ENCODE measurements at regions not wholly inside any gene's neighbourhood (a gene's known extent, or its start where the extent isn't known, plus 50 kb on each side); places are given as distances from the start of the nearest gene placed in this dataset.
"Not testable (repeated sequence)": the region's sequence is repeated elsewhere in the genome, so short reads cannot be mapped to it uniquely, and the experiment has no call there.

DNA sequence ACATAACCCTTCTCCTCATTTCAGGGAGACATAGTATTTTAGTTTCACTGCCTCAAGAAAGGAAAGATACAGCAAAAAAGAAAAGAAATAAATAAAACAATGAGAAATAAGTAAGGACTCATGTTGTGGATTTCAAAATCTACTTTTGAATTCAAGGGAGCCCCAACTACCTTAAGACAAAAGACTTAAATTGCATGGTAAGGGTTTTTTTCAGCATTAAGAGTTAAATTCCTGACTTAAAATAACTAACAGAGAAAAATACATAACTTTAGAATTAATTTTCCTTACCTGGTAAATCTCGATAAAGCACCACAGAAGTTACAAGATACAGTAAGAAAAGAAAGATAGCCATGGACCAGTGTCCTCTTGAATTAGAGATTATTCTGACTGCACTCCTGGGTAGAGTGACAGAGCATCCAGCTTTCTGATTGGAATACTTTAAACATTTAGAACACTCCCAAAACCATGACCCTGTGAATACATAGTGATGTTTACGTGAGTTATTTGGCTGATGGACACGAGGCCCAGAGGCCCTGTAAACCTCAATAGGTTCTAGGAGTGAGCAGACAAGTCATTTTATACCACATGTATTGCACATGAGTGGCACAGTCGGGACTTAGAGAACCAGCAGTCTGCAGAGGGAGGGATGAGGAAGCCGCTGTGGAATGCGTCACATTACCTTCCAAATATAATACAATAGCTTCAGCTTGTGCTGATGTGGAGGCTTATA is 292.5 kb upstream of the SEMA3C start:
- no peak for DNase-seq

DNA sequence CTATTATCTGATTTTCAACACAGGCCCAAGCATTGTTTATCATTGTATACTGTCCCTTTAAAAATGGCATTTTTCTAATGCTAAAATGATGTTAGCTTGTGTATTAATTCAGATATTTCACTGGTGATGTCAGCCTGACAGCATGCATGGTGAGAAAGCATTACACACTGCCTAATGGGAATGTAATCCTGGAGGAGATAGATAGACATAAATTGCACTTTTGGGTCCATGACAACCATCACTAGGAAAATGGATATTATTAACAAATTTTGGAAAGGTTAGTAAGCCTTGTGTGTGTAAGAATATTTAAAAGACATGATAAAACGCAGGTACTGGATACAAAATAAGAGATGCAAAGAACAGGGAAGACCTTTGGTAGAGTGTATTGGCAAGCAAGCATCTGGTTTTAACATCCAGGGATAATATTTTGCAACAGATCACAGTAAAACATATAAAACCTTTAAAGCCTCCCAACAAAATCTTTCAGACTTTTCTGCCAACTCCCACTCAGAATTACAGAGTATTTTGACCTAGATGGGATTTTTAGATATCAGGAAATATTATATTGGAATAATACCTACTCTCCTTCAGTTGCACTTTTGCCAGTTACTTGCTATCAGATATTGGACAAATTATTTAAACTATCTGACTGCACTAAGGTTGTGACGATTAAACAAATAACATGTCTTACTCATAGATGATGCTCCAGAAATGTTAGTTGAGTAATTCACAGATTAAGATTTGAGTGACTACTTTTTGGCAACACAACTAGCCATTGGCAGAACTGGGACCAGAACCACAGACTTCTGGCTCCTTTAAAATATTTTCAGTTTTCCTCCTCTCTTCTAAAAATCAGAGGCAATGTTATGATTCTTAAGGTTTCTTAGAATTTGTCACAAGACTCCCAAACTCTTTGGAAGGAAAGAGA is 291.6 kb upstream of the SEMA3C start:
- DNase-seq = no peak

DNA sequence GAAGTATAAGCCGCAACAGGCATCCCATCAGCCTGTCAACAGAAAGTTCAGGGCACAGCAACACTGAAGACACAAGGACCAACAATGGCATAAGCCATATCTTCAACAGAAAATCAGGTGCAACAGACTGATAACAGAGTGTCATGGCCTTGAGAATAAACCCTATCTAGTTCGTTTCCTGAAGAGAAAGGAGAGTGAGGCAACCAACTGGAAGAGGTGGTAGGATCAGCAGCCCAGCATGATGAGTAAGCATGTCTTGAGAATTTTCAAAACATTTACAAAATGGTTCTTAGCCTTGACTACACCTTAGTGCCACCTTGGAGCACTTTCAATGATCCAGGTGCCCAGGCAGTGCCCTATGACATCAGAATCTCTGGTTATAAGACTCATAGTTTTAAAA is 290.2 kb upstream of the SEMA3C start:
- DNase-seq = no peak

DNA sequence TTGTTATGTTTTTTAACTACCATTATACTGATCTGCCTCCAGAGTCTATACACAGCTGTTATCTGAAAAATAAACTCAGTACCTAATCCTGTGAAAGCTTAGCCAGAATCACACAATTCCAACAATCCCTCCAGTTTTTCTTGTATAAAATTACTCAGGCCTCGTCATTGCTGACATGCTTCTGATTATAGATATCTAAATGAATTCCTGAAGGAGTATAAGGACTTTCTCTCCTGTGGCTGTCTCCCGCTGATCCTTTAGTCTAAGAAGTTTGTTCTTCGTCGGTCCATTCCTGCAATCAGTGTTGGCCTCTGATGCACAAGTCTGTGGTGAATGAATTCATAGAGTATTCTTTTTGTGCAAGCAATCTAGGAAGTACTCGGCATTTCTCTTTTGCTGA is 288.9 kb upstream of the SEMA3C start:
- DNase-seq = no peak

DNA sequence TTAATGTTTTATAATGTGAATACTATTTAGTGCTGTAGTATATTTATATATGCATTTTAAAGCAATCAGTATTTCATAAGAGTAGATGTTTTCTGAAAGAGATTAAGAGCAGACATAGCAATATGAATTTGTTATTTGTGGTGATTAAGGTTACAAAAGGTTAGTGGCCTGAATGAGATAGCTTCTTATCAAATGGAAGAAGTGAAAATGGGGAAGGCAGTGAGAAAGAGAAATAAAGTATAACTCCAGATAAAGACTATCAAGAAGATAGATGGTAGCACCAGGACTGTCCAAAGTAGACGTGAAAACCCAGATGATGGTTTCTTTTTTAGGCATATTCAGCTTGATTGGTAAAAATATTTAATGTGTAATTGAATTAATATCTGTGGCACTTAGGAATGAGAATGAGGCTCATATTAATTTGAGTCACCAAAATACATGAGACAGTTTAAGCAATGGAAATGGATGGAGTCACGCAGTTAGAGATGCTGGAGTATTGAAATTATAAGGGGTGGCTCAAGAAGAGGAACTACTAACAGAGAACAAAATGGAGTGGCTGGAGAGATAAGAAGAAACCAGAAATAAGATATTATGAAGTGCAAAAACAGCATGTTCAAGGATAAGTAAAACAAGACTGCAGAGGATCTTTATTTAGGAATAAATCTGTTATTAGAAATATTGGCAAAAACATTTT is 288.0 kb upstream of the SEMA3C start:
- no peak for DNase-seq

DNA sequence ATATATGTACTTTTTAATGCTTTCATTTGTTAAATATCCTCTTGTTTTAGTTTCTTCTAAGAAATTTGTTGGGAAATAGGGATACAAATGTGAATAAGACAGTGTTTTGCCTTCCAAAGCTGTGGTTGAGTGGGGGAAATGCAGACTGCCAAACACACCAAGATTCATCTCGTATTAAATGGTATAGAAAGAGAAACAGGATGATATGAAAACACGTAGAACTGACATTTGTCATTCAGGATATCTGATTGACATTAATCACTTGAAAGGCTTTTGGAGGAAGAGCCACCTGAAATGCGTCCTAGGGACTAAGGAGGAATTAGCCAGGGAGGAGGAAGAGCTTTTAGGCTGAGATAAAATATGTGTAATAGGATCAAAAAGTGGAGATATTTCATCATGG is 287.4 kb upstream of the SEMA3C start:
- DNase-seq = no peak

DNA sequence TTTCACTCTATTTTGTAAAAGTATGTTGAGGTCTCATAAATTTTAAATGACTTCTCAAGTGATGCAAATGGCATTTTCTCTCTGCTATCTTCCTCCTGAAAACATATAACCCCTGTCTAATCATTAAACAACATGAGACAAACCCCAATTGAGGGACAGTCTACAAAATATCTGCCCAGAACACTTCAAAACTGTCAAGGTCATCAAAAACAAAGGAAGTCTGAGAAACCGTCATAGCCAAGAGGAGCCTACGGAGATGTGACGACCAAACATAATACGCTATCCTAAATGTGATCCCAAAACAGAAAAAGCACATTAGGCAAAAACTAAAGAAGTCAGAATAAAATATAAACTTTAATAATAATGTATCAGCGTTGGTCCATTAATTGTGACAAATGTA is 282.3 kb upstream of the SEMA3C start:
- no peak for DNase-seq

DNA sequence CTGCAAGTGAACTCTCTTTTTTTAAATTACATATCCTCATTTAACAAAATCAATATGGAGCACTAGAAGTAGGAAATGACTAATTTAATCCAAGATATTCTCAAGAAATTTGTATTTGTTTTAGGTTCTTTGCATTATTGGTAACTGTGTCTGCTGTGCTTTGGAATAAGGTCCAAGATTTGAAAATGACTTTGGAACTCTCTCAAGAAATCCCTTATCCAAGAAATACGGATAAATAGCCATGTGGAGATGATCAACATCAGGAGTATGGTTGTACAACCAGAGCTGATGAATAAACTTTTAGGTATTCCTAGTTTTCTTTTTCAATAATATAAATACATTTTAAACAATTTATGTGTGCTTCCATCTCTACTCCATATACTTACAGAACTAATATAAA is 279.9 kb upstream of the SEMA3C start:
- no peak for DNase-seq

DNA sequence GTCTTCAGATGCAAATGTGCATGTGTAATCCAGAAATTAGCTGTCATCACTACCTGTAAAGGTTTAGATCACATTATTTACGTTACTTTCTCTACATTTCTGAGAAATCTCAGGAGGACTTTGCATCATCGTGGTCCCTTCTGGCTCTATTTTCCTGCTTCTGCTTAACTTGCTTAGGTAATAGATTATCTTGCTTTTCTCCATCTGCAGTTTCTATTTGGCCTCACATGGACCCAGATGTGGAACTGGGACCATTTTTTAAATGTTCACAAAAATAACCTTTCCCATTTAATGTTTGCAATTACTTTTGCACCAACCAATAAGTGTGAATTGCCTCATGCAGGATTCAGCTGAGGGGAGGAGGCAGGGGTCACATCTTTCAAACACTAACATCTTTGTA is 278.4 kb upstream of the SEMA3C start:
- DNase-seq = no peak

DNA sequence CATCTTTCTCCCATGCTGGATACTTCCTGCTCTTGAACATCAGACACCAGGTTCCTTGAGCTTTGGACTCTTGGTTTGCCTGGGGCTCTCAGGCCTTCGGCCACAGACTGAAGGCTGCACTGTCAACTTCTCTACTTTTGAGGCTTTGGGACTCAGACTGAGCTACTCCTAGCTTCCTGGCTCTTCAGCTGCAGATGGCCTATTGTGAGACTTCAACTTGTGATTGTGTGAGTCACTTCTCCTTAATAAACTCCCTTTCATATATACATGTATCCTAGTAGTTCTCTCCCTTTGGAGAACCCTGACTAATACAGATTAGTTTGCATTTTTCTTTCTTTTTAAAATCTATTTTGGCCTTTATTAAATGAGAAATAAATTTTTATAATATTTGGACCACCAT is 276.2 kb upstream of the SEMA3C start:
- no peak for DNase-seq

DNA sequence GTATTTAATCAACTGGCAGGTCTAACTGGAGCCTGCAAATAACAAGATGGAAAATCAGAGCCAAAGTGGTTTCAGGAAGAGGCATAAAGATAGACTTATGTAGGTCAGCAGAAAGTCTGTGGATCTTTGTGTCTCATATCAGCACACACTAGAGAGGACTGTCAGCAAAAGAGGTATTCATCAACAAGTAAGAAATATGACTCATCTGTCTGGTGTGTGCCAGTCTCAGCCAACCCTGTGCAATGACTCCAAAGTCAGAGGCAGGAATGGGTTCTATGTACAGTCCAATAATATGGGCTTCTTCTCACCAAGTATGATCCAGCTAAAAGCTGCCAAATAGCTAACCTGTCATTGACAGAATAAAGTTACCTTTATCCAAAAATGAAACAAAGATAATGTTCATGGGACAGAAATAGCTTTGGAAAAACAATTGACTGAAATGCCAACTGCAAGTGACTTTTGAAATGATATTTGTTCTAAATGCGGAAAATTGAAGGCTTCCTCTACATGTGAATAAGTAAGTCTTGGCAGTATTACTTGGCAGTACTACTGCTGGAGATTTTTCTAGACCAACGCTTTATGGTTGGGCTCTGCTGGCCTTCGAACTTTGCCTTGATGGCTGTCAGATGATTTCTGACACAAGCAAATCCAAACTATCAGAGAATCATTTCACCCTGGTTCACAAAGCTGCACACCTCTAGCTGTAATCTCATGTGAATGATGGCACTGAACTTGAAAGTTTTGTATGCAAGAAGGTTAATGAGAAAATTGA is 272.3 kb upstream of the SEMA3C start:
- no peak for DNase-seq

DNA sequence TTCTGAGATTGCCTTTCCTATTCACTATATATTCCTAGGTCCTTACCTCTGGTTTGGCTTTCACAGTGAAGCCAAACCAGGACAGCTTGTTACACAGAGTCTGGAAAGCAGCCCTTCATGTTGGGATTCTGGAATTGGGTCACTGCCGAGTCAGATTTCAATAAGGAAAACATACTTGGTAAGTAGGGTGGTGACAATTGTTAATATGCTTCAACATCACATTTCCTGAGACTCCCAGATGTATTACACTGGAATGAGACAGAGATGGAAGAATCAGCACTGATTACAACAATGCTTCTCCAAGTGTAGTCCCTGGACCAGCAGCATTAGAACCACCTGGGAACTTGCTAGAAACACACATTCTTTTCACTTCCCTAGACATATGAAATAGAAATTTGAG is 268.9 kb upstream of the SEMA3C start:
- DNase-seq = no peak

DNA sequence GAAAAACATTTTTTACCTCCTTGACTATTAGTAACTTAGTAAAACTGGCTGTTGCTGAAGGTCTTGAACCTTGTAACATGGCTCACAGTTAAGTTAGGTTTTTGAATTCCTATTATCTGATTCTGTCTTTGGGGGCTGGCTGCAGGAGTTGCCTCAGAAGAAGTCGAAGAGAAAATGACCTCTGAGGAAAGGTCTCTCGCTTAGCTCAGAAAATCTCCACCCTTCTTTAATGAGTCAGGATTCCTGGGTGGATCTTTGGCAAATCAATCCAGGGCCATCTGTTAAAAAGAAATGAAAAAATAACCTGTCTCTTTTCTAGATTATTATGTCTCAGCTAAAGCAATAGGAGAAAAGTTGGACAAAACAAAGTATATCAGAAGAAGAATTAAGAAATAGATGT is 267.8 kb upstream of the SEMA3C start:
- no peak for DNase-seq

DNA sequence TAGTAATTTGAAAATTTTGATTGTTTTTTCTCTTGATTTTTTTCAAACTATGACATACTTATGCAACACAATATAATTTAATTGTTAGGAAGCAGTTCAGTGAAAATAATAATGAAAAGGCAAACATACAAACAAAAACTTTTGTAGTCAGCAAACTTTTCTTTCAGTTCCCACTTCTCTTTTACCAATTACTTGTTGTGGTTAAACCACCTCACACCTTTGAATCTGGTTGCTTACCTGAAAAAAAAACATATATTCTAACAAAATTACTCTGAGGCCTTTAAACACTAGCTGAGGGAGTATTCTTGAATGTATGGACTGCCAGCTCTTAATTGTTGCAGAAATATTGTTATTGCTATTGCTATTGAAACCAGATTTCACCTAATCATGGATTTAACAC is 266.2 kb upstream of the SEMA3C start:
- no peak for DNase-seq

DNA sequence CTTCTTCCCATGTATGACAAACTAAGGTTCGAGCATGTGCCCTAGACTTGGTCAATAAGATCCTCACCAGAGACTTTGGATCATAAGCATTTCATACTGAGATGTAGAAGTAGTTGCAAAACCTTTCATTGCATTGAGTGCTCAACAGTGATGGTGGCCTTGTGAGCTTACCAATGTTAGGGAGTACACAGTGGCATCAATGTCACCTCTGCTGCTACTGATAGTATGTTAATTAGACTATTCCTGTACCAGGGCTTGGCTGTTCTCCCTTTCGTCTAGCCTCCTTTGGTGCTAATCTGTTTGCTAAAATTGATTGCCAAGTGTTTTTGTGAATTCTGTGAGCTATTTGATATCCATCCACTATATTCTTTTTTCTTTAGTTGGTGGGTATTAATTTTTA is 264.5 kb upstream of the SEMA3C start:
- DNase-seq = no peak

DNA sequence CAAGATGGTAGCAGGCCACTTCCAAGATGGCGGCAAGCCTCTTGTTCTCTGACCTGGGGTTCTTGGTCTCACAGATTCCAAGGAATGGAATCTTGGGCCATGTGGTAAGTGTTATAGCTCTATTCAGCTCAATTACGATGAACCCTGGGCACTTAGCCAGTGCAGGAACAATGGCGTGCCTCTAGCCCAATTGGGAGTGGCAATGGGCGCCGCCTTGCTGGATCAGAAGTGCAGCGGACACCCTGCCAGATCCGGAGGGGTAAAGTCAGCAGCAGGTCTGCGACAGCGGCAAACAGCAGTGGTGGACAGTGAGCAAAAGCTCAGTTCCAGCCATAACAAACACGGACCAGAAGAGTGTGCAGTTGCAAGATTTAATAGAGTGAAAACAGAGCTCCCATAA is 263.2 kb upstream of the SEMA3C start:
- not testable (repeated sequence) for DNase-seq

DNA sequence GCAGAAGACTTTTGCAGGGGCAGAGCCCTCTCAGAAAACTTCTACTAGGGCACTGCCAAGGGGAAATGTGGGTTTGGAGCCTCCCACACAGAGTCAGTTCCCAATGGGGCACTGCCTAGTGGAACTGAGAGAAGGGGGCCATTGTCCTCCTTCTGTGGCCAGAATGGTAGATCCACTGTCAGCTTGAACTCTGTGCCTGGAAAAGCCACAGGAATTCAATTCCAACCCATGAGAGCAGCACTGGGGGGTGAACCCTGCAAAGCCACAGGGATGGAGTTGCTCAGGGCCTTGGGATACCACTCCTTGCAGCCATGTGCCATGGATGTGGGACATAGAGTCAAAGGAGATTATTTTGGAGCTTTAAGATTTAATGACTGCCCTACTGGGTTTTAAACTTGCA is 262.2 kb upstream of the SEMA3C start:
- DNase-seq = no peak

DNA sequence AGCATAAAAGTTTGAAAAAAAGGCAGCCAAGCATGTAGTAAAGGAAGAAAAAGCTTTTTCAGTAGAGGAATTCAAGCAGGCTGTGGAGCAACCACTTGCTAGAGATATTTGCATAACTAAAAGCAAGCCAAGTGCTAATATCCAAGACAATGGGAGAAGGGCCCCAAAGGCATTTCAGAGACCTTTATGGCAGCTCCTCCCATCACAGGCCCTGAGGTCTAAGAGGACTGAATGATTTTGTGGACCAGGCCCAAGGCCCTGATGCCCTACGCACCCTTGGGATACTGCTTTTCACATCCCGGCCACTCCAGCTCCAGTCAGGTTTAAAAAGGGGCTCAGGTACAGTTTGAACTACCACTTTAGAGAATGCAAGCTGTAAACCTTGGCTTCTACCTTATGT is 261.7 kb upstream of the SEMA3C start:
- DNase-seq = no peak

DNA sequence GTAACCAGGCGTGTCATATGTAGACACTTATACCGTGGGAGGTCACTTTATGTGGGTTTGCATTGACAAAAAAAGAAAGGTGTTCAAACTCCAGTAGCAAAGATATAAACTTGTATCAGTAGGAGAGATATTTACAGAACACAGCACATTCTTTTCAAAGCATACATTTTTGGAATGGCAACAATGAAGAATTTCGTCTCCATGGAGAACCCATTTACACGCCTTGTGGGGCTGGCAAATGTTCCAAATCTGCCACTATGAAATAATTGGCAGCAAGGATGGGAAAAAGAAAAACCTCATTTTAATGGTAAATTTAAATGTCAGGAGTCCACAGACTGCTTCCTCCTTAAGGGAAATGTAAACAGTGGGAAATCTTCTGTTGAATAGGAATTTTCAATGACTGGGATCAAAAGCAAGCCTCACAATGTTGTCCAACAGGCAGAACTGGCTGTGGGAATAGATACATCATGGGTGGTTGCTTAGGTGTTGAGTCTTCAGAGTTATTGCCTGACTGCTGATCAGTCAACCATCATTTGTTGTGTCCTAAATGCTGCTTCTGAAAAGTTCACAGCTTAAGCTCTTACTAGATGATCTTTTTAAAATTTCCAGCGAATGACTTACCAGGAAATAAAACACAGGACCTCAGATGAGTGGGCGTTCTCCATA is 256.6 kb upstream of the SEMA3C start:
- no peak for DNase-seq

DNA sequence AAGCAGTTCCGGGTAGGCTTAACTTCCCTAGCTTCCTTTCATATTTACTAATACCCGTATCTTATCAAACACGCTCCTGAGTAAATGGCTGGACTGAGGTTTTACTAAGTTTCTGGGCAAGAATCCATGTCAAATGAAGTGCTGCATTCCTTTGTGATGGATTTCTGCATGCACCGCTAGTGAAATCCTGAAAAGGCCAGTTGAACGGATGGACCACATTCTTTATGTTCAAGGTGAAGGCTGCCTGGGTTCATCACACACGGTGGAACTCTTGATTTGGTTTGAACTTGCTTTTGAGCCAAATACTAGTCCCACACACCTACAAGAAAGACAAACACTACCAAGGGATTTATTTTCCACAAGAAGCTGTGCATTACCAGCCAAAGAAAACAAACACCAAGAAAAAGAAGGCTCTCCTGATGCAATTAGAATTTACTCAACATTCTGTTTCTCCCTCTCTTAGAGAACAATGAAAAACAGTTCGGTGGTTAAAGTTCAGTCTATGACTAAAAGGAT is 255.0 kb upstream of the SEMA3C start:
- DNase-seq = no peak

DNA sequence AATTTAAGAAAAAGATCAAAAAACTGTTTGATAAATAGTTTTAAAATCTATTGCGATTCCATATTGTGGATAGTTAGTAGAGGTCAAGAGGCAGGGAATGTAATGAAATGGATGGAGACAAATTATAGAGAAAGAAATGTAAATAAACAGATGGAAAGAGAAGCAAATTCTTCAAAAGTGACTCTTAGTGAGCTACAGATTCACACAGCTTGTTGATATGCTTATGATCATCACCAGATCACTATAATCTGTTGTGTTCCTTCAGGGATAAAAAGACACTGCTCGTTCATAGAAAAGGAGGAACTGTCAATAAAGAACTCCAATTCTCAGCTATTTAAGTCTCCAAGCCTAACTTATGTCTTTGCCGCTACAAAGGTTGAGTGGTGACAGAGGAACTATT is 251.4 kb upstream of the SEMA3C start:
- DNase-seq = no peak

DNA sequence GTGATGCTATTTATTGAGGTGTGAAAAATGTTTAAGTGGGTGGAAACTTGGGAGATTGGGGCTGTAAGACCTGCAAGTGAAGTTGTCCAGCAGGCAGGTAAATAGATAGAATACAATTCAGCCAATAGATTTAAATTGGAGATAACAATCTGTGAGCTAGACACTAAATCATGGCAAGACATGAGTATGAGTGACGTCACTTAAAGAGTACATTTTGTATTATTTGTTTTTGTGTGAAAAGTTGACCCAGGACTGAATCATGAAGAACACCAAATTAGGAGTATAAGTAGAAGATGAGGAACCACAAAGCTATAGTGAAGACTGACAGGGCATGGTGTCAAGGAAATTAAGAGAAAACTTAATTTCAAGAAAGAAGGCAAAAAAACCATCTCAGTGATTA is 249.1 kb upstream of the SEMA3C start:
- no peak for DNase-seq

Data from activated gamma-delta T cell (primary cell).